Activated CD4-positive, alpha-beta T cell treated with anti-CD3 and anti-CD28 coated beads, Interleukin-2, amount 10 ng/mL, durations not matched to agents 24 days and 14 days (primary cell): ENCODE measurements at regions not wholly inside any gene's neighbourhood (a gene's known extent, or its start where the extent isn't known, plus 50 kb on each side); places are given as distances from the start of the nearest gene placed in this dataset.
"Not testable (repeated sequence)": the region's sequence is repeated elsewhere in the genome, so short reads cannot be mapped to it uniquely, and the experiment has no call there.

Experiments
- DNase-seq: peaks from one replicate; pipeline ENCODE4 v3.0.0; 2022
- H3K27ac Mint-ChIP-seq: one replicate; pipeline ENCODE4 v1.8.0; 2022; ENCODE audit warnings: mild to moderate bottlenecking, mixed read lengths
- H3K27me3 Mint-ChIP-seq: one replicate; pipeline ENCODE4 v1.8.0; 2022; ENCODE audit warnings: mixed read lengths
- H3K36me3 Mint-ChIP-seq: one replicate; pipeline ENCODE4 v1.8.0; 2022; ENCODE audit warnings: low read depth, mild to moderate bottlenecking, mixed read lengths
- H3K4me1 Mint-ChIP-seq: one replicate; pipeline ENCODE4 v1.8.0; 2021; ENCODE audit warnings: mixed read lengths
- H3K4me3 Mint-ChIP-seq: one replicate; pipeline ENCODE4 v1.8.0; 2022; ENCODE audit warnings: mild to moderate bottlenecking, moderate library complexity, mixed read lengths
- H3K9me3 Mint-ChIP-seq: one replicate; pipeline ENCODE4 v1.8.0; 2021; ENCODE audit warnings: mixed read lengths
- intact Hi-C: fragments of 100-400 bp; cut with micrococcal nuclease; formaldehyde crosslinking; loops from one replicate; pipeline ENCODE4 v1.15.1; 2023

DNA sequence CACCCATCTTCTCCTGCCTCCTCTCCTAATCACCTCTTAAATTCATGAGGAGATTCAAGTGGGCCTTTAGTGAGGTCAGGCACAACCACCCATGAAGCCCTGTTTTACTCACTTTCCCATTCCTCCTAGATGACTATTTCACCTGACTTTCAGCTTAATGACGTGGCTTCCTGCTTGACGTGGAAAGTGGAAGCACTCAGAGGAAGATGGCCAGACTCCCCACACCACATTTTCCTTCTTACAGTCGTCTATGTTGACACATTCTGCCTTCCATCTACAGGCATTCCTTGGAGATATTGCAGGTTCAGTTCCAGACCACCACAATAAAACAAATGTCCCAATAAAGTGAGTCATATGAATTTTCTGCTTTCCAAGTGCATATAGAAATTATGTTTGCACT lies 146.4 kb upstream of the TAS2R1 start:
- no peak for DNase-seq
- no peak overlapping the region for H3K27ac Mint-ChIP-seq
- no peaks in the 10 kb centered on the region for H3K4me1 Mint-ChIP-seq
- H3K36me3 Mint-ChIP-seq, result no peaks in the 10 kb centered on the region
- no peak overlapping the region for H3K4me3 Mint-ChIP-seq
- H3K27me3 Mint-ChIP-seq, result no peaks in the 10 kb centered on the region
- H3K9me3 Mint-ChIP-seq, result peaks cover 3% of the 10 kb centered on the region
- intact Hi-C loops, result no loop called here

DNA sequence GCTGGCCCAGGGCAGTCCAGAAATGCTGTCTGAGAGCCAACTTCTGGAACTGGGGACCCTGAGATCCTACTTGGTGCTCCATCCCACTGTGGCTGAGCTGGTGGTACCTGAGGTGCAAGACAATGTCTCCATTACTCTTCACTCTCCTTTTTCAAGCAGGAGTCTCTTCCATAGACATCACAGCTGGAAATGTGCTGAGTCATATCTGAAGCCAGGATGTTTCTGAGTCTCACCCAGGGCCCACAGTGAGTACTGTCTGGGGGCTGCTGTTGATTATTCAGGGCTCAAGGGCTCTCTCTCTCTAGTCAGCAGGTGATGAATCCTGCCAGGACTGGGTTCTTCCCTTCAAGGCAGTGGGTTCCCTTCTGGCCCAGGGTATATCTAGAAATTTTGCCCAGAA lies 145.2 kb upstream of the TAS2R1 start:
- H3K27me3 Mint-ChIP-seq, result no peaks in the 10 kb centered on the region
- H3K4me3 Mint-ChIP-seq, result no peak overlapping the region
- H3K9me3 Mint-ChIP-seq, result peaks cover under 1% of the 10 kb centered on the region
- H3K27ac Mint-ChIP-seq, result no peak overlapping the region
- no peaks in the 10 kb centered on the region for H3K36me3 Mint-ChIP-seq
- DNase-seq, result no peak
- no peaks in the 10 kb centered on the region for H3K4me1 Mint-ChIP-seq
- intact Hi-C loops, result no loop called here

DNA sequence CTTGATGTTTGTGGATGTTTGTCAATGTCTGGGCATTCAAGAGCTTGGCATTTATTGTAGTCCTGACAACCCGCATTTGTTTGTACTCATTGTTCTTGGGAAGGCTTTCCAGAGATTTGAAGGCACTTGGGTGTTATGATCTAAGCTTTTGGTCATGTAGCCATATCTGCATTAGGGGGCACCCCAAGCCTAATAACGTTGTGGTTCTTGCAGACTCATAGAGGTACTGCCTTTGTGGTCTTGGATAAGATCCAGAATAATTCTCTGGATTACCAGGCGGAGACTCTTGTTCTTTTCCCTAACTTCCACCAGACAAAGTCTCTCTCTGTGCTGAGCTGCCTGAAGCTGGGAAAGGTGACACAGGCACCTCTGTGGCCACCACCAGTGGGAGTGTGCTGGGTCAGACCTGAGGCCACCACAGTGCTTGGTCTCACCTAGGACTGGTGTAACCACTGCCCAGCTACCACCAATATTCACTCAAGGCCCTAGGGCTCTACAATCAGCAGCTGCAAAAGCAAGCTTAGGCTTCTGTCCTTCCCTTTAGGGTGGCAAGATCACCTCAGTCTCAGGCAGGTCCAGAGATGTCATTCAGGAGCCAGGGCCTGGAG lies 144.4 kb upstream of the TAS2R1 start:
- DNase-seq, result no peak
- intact Hi-C loops, result no loop called here
- Mint-ChIP-seq H3K9me3 (no peaks in the 10 kb centered on the region), H3K4me3 (no peak overlapping the region), H3K27ac (no peak overlapping the region), H3K36me3 (no peaks in the 10 kb centered on the region), H3K4me1 (no peaks in the 10 kb centered on the region), H3K27me3 (no peaks in the 10 kb centered on the region)

DNA sequence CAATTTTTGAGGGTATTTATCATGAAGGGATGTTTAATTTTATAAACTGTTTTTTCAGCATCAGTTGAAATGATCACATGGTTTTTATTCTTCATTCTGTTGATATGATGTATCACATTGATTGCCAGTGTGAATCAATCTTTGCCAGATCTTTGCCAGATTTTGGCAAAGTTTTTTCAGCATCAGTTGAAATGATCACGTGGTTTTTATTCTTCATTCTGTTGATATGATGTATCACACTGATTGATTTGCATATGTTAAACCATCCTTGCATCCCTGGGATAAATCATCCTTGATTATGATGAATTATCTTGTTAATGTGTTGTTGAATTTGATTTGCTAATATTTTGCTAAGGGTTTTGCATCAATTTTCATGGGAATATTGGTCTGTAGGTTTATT lies 140.9 kb upstream of the TAS2R1 start:
- Mint-ChIP-seq H3K4me3 (no peak overlapping the region), H3K9me3 (peaks cover 6% of the 10 kb centered on the region), H3K4me1 (no peaks in the 10 kb centered on the region), H3K27me3 (no peaks in the 10 kb centered on the region), H3K36me3 (no peaks in the 10 kb centered on the region), H3K27ac (no peak overlapping the region)
- intact Hi-C loops, result no loop called here
- no peak for DNase-seq

DNA sequence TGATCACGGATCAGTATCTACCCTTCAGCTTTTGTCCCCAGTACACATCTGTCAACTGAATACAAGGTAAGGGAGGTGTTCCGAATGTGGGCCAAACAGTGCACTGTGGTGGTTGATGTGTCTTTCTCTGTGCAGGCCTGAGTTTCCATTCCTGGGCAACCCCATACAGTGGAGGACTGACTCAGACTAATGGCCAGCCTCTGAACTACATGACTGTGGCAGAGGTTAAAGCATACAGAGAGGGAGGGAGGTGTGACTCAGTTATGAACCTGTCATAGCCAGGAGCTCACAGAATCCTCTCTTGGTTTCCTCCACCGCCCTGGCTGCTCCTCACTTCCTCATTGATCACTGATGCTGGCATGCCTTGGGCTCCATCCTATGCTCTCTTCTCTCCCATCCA lies 136.4 kb upstream of the TAS2R1 start:
- Mint-ChIP-seq H3K27ac (no peak overlapping the region), H3K27me3 (no peaks in the 10 kb centered on the region), H3K4me1 (no peaks in the 10 kb centered on the region), H3K36me3 (no peaks in the 10 kb centered on the region), H3K9me3 (peaks cover 6% of the 10 kb centered on the region), H3K4me3 (no peak overlapping the region)
- intact Hi-C loops, result no loop called here
- DNase-seq, result no peak

DNA sequence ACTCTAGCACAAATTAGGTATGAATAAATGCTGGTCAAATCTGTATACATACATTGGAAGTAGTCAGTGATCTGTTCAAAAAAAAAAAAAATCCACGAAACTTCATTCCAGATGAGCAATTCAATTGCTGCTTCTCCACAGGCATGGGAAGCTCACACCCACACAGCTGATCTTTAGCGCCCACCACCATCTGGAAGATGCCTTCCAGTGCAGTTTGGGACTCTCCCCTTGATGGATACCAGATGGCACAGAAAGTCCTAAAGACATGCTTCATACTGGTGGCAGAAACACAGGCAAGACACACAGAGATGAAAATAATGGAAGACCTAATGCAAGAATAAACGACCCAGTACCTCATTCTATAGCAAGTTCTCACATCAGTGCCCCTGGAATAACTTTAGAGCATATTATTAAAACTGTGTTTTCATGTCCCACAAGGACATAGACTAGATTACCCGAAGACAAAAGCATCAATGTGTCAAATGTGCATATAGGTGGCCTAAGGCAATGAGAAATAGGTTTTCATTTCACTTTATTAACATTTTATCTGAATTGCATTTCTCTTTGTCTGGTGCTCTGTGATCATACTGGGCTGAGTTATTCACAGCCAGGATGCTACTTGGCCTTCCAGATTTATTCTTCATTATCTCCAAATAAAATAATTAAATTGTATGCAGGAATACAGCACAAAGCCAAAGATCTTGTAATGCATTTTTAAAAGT lies 135.4 kb upstream of the TAS2R1 start:
- intact Hi-C loops, result no loop called here
- H3K27me3 Mint-ChIP-seq, result no peaks in the 10 kb centered on the region
- no peak overlapping the region for H3K27ac Mint-ChIP-seq
- no peaks in the 10 kb centered on the region for H3K36me3 Mint-ChIP-seq
- DNase-seq, result no peak
- peaks cover 6% of the 10 kb centered on the region for H3K9me3 Mint-ChIP-seq
- H3K4me1 Mint-ChIP-seq, result no peaks in the 10 kb centered on the region
- no peak overlapping the region for H3K4me3 Mint-ChIP-seq

DNA sequence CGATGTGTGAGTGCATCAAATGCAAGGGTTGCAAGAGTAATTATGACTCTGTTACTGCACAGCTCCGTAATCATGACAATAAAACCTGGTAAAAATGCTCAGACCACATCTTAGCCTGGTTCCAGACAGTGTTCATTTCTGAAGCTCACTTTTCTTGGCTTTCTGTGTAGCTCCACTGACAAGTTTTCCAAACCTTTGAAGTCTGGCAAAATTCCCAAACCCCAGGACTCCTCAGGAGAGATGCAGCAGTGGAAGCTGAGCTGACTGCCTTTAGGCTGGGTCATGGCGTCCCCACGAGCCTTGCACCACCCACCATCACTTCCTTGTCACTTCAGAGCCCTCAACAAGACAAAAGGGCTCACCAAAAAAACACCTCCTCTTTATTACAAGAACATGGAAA lies 131.6 kb upstream of the TAS2R1 start:
- no peak overlapping the region for H3K27ac Mint-ChIP-seq
- H3K36me3 Mint-ChIP-seq, result no peaks in the 10 kb centered on the region
- no peaks in the 10 kb centered on the region for H3K27me3 Mint-ChIP-seq
- no peaks in the 10 kb centered on the region for H3K9me3 Mint-ChIP-seq
- intact Hi-C loops, result no loop called here
- no peaks in the 10 kb centered on the region for H3K4me1 Mint-ChIP-seq
- no peak for DNase-seq
- no peak overlapping the region for H3K4me3 Mint-ChIP-seq

DNA sequence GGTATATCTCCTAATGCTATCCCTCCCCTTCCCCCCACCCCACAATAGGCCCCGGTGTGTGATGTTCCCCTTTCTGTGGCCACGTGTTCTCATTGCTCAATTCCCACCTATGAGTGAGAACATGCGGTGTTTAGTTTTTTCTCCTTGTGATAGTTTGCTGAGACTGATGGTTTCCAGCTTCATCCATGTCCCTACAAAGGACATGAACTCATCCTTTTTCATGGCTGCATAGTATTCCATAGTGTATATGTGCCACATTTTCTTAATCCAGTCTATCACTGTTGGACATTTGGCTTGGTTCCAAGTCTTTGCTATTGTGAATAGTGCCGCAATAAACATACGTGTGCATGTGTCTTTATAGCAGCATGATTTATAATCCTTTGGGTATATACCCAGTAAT lies 122.5 kb upstream of the TAS2R1 start:
- H3K4me1 Mint-ChIP-seq, H3K27me3 Mint-ChIP-seq, H3K36me3 Mint-ChIP-seq, H3K4me3 Mint-ChIP-seq, DNase-seq, intact Hi-C loops, H3K27ac Mint-ChIP-seq, H3K9me3 Mint-ChIP-seq: not testable (repeated sequence)

DNA sequence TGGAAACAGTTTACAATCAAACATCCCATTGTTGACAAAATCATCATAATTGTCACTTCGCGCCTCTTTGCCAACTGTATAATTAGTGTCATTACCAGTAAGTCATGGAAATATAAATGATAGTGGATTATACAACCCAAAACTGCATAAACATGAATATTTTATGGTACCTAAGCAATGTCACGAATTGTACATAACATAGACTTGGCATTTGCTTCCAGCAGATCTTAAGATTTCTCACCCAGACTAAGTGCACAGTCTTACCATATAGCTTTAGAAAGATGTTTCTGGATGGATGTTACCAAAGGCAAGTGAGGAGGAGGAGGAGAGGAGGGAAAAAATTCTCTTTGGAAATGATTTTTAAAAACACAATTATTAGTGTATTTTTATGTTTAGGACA lies 113.4 kb upstream of the TAS2R1 start:
- Mint-ChIP-seq H3K4me3 (no peak overlapping the region), H3K9me3 (no peaks in the 10 kb centered on the region), H3K27me3 (no peaks in the 10 kb centered on the region), H3K4me1 (no peaks in the 10 kb centered on the region), H3K27ac (no peak overlapping the region), H3K36me3 (no peaks in the 10 kb centered on the region)
- no peak for DNase-seq
- intact Hi-C loops, result no loop called here

DNA sequence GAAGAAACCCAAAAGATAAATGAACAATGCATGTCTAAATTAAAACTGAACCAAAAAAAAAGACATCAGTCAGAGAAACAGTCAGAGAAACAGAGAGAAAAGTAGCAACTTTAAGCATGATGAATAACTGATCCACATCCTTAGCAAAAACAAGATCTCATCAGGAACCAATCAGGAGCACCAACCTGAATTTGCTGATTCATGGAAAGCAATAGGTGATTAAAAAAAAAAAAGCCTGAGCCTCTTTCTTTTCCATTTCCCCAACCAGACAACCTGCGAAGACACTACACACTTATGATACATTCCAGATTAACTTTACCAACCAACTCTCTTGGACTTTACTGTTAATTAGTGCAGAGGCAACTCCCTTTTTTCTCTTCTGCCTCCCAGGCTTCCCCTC lies 112.7 kb upstream of the TAS2R1 start:
- H3K27me3 Mint-ChIP-seq, result no peaks in the 10 kb centered on the region
- H3K36me3 Mint-ChIP-seq, result no peaks in the 10 kb centered on the region
- no peak overlapping the region for H3K4me3 Mint-ChIP-seq
- intact Hi-C loops, result no loop called here
- H3K9me3 Mint-ChIP-seq, result no peaks in the 10 kb centered on the region
- no peak overlapping the region for H3K27ac Mint-ChIP-seq
- DNase-seq, result no peak
- H3K4me1 Mint-ChIP-seq, result no peaks in the 10 kb centered on the region

DNA sequence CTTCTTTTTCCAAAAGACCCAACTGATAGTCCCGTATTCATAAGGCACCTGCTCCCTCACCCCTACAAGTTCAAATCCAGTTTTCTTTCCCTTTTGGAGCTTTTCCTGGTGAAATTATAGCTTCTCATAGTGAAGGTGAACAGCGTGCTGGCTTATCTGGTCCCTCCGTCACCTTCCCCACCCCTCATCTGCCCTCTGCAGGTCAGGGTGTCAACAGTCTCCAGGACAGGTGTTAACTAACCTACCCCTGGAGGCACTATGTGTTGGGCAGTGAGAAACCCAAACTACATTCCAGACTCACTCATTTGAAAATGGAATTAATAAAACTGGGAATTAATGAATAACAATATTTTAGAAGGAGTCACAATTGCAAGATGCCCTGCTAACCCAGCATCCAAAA lies 109.0 kb upstream of the TAS2R1 start:
- Mint-ChIP-seq H3K27ac (no peak overlapping the region), H3K4me3 (no peak overlapping the region), H3K4me1 (no peaks in the 10 kb centered on the region), H3K9me3 (no peaks in the 10 kb centered on the region), H3K27me3 (no peaks in the 10 kb centered on the region), H3K36me3 (no peaks in the 10 kb centered on the region)
- intact Hi-C loops, result no loop called here
- DNase-seq, result no peak

DNA sequence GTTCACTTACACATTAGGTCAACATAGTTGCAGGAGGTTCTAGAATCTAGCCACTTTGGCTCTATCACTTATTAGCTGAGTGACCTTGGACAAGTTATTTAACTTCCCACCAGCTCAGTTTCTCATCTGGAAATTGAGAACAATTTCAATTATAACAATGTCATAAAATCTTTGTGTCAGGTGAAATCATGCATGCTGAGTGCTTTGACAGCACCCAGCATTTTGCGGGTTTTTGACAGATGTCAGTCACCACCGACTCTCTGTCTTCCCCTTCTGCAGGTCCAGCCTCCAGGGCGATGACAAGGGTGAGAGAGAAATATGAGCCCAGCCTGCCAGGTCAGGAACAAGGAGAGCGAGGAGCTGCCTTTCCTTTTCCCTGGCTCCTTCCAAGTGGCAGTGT lies 107.1 kb upstream of the TAS2R1 start:
- Mint-ChIP-seq H3K4me3 (no peak overlapping the region), H3K4me1 (no peaks in the 10 kb centered on the region), H3K36me3 (no peaks in the 10 kb centered on the region), H3K27ac (no peak overlapping the region), H3K9me3 (no peaks in the 10 kb centered on the region), H3K27me3 (no peaks in the 10 kb centered on the region)
- intact Hi-C loops, result no loop called here
- DNase-seq, result peak; percentile 31

DNA sequence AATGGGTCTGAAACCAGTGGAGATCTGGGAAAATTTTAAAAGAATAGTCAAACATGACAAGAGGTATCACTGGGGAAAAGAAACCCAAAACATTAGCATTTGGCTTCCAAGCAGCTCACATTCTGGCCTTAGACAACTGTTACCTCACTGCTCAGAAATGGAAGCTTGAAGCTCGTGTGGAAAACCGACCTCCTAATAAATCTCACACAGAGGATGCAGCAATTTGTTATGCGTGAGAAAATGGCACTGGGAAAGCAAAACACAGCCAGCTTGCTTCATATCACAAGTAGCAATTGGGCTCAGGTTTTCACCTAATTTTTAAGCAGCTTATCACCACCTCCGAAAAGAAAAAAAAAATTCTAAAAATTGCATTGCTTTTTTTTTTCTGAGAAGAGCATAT lies 103.3 kb upstream of the TAS2R1 start:
- peaks cover 5% of the 10 kb centered on the region for H3K9me3 Mint-ChIP-seq
- H3K27me3 Mint-ChIP-seq, result no peaks in the 10 kb centered on the region
- no peak for DNase-seq
- no peak overlapping the region for H3K27ac Mint-ChIP-seq
- no peaks in the 10 kb centered on the region for H3K4me1 Mint-ChIP-seq
- H3K36me3 Mint-ChIP-seq, result no peaks in the 10 kb centered on the region
- no peak overlapping the region for H3K4me3 Mint-ChIP-seq
- intact Hi-C loops, result no loop called here

DNA sequence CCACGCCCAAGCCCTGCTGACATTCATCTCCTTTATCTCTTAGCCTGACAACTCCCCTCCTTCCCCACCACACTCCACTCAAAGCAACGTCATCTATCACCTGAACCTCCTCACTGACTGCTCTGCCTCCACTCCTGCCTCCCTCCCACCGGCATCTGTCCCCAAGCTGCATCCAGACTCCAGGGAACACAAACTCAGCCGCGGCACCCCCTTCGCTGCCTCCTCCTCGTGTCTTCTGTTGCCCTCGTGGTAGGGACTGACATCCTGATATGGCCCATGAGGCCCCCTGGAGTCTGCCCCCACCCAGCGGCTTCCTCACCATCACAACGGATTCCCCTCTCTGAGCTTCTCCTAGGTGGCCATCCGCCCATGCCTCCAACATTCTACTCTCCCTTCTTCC lies 101.0 kb upstream of the TAS2R1 start:
- Mint-ChIP-seq H3K27ac (no peak overlapping the region), H3K36me3 (no peaks in the 10 kb centered on the region), H3K27me3 (no peaks in the 10 kb centered on the region), H3K4me3 (no peak overlapping the region), H3K9me3 (peaks cover 5% of the 10 kb centered on the region), H3K4me1 (no peaks in the 10 kb centered on the region)
- intact Hi-C loops, result no loop called here
- no peak for DNase-seq

DNA sequence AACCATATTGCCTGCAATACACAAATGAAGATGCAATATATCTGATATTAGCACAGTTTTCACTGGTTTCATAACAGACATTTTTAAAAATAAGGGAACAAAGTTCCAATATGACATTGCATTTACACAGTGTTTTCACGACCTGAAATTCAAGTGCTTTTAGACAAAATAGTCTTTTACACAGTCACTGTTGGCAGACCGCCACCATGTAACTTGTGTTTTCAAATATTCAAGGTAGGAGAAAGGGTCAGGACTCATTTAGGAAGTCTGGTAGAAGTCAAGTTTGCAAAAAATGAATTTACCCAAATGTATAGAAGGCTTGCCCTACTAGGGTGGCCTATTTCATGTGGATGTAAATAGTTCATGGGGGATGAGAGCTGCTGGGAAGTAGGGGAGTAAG lies 98.1 kb upstream of the TAS2R1 start:
- no peak for DNase-seq
- H3K4me1 Mint-ChIP-seq, result no peaks in the 10 kb centered on the region
- peaks cover 5% of the 10 kb centered on the region for H3K9me3 Mint-ChIP-seq
- no peak overlapping the region for H3K27ac Mint-ChIP-seq
- intact Hi-C loops, result no loop called here
- H3K4me3 Mint-ChIP-seq, result no peak overlapping the region
- H3K36me3 Mint-ChIP-seq, result no peaks in the 10 kb centered on the region
- no peaks in the 10 kb centered on the region for H3K27me3 Mint-ChIP-seq
